ENCODE measurements at regions not wholly inside any gene's neighbourhood (a gene's known extent, or its start where the extent isn't known, plus 50 kb on each side); places are given as distances from the start of the nearest gene placed in this dataset.

DNA sequence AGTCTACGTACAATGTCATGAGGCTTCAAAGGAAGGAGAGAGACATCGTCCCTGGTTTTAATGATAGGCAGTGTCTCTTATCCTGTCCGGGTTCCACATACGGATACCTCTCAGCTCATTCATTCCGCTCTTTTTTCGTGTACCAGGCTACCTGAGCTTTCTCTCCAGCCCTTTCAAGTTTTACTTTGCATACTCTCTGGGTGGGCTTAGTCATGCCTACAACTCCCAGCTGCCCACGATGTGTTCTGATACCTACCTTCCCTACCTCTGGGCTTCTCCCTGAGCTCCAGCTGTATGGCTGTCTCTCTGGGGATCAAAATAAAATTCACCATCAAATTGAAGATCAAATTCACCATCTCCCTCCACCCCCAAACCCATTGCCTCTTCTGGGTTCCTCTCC, 354.0 kb upstream of the EEF2KMT start:
- no peak for DNase-seq (ENCODE audit: low read depth, low spot score)

DNA sequence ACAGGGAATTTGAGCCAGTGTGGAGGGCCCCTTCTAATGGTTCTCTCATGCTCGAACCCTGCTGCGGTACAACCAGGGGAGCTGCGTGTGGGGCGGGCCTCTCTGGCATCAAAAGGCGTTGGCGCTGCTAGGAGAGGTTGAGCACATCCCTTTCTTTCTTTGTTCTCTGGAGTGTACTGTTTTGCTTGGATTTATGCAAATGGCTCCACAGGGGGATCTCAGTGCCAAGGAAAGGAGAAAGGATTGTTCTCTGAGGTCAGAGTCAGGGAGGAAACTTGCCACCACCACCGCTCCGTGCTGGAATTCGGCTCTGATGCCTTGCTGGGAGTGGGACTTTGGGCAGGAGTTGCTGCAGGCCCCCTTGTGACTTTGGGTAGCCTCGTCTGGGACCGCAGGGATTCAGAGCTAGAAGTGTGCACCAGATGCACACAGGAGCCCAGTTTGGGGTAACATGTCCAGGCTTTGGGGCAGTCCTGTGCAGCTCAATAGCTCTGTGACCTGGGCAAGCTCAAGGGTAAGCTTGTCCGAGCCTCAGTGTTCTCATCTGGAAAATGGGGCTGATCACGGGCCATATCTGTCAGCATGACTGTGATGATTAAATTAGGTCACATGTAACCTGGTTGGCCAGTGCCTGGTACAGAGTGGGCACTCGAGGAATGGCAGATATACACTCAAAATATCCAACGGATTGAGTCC, 353.0 kb upstream of the EEF2KMT start:
- DNase-seq (ENCODE audit: low read depth, low spot score) = no peak

DNA sequence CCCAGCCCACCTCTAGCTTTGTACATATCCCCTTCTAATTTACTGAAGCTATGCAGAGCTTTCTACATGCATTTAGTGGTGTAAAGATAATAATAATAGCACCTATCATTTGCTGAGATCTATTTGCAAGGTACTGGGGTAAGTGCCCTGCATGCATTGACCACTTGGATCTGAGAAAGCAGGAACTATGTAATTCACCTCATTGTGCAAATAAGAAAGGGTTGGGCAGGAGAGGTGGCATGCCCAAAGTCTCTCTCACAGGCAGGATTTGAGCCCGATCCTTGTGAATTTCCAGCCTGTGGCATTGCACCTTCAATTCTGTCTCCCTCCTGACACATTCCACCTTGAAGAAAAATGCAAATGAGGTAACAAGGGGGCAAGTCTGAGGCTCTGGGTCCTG, 352.3 kb upstream of the EEF2KMT start:
- DNase-seq (ENCODE audit: low read depth, low spot score) = no peak

DNA sequence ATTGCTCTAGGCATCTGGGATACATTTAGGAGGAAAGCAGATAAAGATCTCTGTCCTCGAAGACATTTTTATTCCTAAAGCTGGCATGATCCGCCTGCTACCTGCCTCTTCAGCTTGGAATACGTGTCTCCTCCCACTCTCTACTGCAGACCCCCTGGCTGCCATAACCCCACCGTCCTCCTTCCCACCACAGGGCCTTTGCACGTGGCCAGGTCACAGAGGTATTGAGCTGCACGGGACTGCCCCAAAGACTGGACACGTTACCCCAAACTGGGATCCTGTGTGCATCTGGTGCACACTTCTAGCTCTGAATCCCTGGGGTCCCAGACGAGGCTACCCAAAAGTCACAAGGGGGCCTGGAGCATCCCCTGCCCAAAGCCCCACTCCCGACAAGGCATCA, 351.2 kb upstream of the EEF2KMT start:
- no peak for DNase-seq (ENCODE audit: low read depth, low spot score)

DNA sequence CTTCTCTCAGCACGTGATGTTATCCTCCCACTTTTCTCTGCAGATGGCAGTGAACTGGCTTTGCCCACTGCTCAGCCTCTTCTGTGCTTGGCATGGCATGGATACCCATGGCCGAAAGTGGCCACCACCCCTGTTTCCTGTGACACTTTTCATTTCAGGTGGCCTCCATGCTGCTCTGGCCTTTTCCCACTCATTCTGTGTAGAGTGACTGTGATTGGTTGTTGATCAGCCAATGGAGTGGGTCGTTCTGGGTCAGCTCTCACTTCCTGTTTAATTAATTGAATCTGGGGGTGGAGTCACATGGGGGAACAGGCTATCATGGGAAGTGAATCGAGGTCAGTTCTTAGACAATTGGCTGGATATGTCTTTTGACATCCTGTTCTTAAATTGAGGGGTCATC, 350.1 kb upstream of the EEF2KMT start:
- no peak for DNase-seq (ENCODE audit: low read depth, low spot score)

DNA sequence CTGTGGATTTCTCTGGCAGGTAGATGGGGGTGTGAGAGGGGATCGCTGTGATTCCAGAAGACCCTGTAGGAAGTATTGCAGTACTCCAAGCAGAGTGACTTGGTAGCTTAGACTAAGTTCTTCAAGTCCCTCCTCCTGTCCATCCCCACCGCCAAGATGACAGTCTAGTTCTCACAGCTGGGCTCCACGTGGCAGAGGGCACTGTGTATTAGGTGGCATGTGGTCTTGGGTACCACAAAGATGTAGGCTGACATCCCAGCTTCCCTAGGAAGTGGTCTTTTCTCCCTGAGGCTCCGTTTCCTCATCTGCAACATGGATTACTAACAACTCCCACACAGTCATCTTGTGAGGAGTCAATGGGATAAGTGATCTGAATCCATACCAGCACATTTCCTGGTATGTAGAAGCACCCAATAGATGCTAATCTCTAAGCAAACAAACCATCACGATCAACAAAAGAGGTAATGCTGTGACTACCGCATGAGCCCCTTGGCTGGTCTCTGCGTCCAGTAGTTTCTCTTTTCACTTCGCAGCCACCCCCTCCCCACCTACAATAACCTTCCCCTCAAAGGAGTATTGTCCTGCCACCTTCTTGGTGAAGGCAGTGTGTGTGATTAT, 349.1 kb upstream of the EEF2KMT start:
- no peak for DNase-seq (ENCODE audit: low read depth, low spot score)

DNA sequence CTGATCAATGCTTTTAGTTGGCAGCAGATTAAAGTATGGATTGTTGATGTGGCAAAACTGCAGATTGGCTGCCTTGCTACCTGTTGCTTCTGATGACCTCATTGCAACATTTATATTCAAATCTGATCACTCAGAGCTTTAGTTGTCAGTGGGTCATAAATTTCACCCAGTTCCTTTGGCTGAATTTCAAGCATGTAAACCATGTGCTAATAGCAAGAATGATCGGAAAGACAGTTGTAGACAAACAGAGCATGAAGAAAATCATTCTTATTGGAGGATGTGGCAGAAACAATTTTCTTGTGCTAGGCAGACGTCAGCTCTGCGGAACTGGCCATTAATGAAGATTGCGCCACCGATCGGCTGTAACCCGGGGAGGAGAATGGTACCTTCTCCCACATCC, 346.6 kb upstream of the EEF2KMT start:
- DNase-seq (ENCODE audit: low read depth, low spot score) = no peak

DNA sequence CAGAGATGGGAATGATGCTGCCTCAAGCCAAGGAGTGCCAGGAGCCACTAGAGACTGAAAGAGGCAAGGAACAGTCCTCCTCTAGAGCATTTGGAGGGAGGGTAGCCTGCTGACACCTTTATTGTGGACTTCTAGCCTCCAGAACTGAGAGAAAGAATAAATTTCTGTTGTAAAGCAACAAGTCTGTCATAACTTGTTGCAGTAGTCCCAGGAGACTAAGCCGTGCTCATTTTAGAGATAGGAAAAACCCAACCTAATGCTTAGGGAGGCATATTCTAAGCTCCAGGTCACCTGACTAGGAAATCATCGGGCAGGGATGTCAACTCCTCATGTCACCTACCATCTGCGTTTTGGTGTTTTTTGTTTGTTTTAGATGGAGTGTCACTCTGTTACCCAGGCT, 345.4 kb upstream of the EEF2KMT start:
- DNase-seq (ENCODE audit: low read depth, low spot score) = no peak

DNA sequence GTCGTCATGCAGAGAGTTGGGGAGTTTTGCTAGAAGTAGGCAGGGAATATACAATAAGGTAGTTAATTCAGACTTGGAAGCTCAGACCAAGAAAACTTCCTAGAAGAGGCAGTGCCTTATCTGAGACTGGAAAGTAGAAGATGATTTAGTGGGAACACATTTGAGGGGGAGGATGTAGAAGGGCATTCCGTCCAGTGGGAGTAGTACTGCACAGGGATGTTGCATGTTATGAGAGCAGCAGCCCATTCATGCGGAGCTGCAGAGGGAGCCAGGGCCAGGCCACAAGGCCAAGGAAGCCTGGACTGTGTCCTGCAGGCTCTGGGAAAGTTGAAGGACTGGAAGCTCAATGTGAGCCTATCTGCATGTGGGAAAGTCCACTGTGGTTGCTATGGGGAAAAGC, 344.5 kb upstream of the EEF2KMT start:
- DNase-seq (ENCODE audit: low read depth, low spot score) = no peak

DNA sequence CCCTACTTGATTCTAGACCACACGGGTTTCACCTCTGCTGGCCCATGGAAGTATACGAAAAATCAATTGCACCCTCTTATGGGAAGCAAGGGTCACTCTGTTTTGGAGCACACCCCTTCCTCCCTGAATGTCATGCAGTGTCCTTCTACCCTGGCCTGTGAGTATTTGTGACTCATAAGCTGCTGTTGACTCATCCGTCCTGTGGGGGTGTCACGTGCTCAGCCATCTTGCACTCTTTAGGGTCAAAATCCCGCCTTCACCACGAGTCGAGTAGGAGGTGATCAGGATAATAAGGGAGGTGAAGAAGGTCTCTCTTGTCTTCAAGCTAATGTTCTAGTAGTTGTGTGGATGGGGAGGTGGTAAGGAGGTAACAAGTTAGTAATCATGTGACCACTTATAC, 341.0 kb upstream of the EEF2KMT start:
- DNase-seq (ENCODE audit: low read depth, low spot score) = no peak

DNA sequence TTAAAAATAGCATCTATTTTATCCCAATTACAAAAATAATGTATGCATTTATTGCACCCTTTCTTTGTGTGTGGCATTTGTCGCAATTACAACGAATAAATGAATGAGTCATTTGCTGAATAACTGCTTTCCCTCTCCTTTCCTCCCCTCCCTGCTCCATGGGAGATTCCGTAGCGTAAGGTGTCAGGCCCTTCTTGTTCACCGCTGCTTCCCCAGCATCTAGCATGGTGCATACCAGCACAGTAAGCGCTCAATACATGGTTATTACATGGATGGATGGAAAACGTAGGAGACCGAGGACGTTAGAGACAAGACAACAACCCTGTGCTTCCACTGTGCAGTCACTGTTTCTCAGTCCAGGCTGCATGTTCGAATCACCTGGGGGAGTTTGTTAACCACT, 336.0 kb upstream of the EEF2KMT start:
- DNase-seq (ENCODE audit: low read depth, low spot score) = no peak

DNA sequence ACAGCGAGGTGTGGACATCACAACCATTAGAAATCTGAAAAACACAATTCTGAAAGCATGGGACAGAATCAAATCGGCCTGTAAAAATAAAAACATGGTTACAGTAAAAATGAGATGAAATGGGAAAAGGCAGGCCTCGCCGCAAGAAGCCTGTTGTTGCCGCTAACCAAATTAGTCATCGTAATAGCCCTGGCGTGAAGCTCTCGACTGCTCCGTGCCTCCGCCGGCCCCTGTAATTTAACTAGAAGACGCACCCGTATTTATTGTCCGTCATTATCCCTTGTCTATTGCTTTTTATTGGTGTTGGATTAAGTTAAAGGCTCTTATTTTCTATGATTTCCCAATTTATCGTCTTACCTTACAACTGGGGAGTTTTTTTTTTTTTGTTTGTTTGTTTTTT, 334.6 kb upstream of the EEF2KMT start:
- DNase-seq (ENCODE audit: low read depth, low spot score) = no peak

DNA sequence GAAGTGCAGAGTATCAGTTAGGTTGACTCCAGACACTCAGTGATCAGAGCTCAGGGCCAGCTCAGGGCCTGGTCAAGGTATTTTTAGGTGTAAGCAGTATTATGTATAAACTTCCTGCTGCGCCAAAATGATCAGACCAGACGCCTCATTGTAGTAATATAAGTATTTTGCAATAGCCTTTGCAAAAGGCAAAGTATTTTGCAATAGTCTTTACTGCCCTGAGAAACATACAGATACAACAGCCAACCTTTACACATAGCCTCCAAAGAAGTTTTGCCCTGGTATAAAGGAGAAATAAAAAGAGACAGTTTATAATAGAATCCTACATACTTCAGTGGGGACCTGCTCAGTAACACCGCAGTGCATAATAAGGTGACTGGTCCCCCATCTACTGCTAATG, 333.0 kb upstream of the EEF2KMT start:
- no peak for DNase-seq (ENCODE audit: low read depth, low spot score)

DNA sequence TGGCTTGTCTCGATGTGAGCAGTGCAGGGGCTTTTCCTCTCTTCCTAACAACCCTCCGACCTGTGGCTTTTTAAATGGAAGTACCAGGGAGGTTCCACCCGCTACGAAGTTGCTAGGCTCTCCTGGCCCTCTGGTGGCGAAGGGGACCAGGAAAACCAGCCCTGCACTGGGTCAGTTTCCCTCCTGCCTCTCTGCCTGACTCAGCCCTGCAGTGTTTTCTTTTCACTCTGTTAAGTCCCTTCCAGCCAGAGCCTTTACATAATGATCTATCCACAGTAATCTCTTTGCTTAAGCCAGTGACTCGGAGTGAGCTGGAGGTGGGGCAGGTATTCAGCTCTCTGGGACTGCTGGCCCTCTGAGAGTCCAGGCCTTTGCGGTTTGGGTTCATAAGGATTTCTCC, 331.3 kb upstream of the EEF2KMT start:
- no peak for DNase-seq (ENCODE audit: low read depth, low spot score)

DNA sequence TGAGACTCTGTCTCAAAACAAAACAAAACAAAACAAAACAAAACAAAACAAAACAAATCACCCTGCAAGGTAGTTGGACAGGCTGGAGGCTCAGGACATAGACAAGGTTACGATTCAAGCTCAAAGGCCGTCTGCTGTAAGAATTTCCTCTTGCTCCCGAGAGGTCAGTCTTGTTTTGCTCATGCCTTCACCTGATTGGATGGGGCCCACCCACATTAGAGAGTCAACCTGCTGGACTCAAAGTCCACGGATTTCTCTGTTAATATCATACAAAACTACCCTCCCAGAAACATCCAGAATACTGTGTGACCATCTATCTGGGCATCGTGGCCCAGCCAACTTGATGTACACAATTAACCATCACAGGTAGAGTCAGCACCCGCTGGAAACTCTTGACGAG, 330.0 kb upstream of the EEF2KMT start:
- no peak for DNase-seq (ENCODE audit: low read depth, low spot score)

DNA sequence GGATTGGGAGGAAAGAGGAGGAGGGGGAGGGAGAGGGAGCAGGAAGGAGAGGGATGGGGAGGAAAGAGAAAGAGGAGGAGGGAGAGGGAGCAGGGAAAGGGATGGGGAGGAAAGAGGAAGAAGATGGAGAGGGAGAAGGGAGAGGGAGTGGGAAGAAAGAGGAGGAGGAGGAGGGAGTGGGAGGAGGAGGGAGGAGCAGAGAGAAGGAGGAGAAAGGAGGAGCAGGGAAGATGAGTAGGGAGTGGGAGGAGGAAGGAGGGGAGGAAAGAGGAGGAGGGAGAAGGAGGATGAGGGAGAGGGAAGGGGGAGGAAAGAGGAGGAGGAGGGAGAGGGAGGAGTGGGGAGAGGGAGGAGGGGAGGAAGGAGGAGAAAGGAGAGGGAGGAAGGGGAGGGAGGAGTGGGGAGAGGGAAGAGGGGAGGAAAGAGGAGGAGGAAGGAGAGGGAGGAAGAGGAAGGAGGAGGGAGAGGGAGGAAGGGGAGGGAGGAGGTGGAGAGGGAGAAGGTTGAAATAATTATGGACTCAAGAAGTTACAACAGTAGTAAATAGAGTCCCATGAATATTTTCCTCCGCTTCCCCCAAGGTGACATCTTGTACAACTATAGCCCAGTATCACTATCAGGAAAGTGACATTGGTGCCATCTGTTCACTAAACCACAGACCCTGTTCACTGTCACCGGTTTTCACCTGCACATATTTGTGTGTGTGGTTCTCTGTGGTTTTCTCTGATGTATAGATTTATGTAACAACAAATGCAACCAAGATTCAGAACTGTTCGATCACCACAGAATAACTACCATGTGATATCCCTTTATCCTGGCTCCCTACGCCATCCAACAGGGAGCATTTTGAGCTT, 325.3 kb upstream of the EEF2KMT start:
- DNase-seq (ENCODE audit: low read depth, low spot score) = no peak

DNA sequence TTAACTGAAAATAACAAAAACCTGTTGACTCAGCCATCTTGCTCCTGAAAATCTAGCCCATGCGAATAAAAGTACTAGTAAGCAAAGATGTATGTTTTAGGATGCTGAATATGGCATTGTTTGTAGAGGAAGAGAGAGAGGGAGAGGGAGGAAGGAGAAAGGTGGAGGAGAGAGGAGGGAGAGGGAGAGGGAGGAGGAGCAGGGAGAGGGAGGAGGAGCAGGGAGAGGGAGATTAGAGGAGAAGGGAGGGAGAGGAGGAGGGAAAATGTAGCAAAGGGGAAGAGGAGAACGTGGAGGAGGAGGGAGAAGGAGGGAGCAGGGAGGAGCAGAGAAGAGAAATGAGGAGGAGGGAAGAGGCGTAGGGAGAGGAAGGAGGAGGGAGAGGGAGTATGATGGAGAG, 324.5 kb upstream of the EEF2KMT start:
- DNase-seq (ENCODE audit: low read depth, low spot score) = no peak

DNA sequence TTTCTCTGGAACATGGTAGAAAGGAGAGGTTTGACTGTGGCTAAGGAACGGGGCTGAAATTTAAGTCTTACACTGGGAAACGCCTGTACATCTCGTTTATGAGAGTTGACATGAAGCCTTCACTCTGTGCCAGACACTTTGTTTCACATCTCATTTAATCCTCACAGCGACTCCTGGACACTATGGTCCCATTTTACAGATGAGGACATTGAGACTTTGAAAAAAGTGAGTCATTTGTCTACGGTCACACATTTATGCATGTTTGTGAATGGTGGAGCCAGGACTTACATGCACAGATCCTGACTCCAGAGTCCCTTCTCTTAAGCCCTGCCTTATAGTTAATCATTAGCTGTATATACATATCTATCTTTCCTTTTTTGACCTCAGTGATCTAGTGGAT, 318.4 kb upstream of the EEF2KMT start:
- DNase-seq (ENCODE audit: low read depth, low spot score) = no peak

DNA sequence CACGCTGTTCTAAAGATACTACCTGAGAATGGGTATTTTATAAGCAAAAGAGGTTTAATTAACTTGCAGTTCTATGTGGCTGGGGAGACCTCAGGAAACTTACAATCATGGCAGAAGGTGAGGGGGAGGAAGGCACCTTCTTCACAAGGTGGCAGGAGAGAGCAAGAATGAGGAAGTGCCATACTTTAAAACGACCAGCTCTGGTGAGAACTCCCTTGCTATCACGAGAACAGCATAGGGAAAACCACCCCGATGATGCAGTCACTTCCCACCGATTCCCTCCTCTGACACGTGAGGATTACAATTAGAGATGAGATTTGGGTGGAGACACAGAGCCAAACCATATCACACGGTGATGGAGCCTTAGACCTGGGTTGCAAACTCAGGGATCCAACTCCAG, 317.5 kb upstream of the EEF2KMT start:
- DNase-seq (ENCODE audit: low read depth, low spot score) = no peak

DNA sequence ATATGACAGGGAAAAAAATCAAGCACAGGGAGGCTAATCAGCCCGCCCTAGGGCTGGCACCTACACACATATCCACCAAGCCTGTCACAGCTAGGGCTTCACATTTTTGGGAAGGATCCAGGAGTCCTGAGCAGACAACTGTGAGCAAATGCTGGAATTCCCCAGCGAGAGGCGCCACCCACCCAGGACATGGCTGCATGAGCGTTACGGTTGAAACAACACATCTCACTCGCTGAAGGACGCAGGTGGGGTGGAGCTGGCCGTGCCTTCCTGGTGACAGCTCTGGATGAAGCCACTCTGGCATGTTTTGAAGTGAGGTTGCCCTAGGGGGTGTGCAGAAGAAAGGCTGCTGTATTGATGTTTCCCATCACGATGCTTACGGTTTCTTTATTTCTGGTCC, 315.1 kb upstream of the EEF2KMT start:
- DNase-seq (ENCODE audit: low read depth, low spot score) = no peak

DNA sequence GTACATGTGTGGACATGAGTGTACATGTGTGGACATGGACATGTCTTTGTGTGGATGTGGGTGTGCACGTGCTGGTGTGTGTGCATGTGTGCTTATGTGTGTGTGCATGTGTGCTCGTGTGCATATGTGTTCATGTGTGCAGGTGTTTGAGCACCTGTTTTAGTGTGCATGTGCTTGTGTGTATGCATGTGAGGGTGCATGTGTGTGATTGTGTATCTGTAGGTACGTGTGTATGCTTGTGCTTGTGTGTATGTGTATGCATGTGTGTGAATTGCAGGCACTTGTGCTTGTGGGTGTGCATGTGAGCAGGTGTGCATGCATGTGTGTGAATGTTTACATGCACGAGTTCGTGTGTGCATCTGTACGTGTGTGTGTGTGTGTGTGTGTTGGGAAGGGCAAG, 300.6 kb upstream of the EEF2KMT start:
- DNase-seq (ENCODE audit: low read depth, low spot score) = no peak

DNA sequence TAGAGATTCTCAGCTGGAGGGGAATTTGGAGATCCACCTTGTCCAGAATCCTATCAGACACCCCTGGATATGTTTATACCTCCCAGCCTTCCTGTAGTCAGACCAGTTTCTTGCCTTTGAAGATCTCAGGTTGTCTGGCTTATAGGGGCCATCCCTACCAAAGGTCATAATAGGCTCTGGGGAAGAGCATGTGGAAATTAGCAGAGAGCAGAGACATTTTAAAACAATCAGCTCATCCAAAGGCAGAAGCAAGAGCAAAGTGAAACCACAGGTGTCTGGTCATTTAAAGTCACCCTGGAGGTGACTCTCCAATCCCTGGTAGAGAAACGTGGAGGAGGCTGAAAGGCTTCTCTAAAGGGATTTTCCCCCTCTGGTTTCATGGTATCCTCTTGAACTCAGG, 299.3 kb upstream of the EEF2KMT start:
- DNase-seq (ENCODE audit: low read depth, low spot score) = no peak

DNA sequence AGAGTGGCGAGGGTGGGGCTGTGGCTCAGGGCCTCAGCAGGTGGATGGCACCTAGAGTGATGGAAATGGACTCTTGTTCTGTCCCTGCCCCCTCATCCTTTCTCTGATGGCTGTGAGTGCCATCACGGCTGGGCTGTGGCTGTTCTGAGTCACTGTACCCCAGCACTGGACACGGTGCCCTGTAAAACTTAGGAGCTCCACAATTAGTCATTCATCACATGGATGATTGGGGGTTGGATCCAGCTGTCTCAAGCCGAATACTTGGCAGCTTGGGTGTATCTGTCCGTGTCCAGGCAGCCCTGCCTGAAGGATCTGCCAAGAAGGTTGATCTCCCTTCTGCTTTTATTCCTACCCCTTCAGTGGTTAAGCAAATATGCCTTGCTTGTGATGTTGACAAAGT, 295.5 kb upstream of the EEF2KMT start:
- DNase-seq (ENCODE audit: low read depth, low spot score) = no peak

Measured in activated naive CD8-positive, alpha-beta T cell treated with anti-CD3 and anti-CD28 coated beads, Interleukin-2, amount 50 U/mL, for 16 hours (primary cell).